HEK293 (cell line): ENCODE measurements at regions not wholly inside any gene's neighbourhood (a gene's known extent, or its start where the extent isn't known, plus 50 kb on each side); places are given as distances from the start of the nearest gene placed in this dataset.

Experiments used
- CTCF ChIA-PET: fragments of 350-600 bp; formaldehyde crosslinking; extraction: SDS; loops from one replicate; lab custom pipeline; 2021; ENCODE audit warnings: antibody characterized with exemption; lab: Yijun Ruan, JAX
- POLR2A ChIA-PET: fragments of 300-600 bp; formaldehyde crosslinking; extraction: SDS; loops from one replicate; lab custom pipeline; 2020; ENCODE audit warnings: antibody characterized with exemption, inconsistent platforms; lab: Yijun Ruan, JAX
- H3K27ac ChIP-seq: fragments of 200-500 bp; sonication (Bioruptor generic); 2 replicates; pipeline ENCODE4 v1.5.1; 2014; ENCODE audit warnings: low read depth, low read length, control low read depth, inconsistent platforms; ENCODE audit errors: extremely low read depth
- H3K36me3 ChIP-seq, 2 experiments: fragments of 200-500 bp in 1 of 2; sonication (Bioruptor generic) in 1 of 2; 1 replicate in 1 of 2; 2 replicates in 1 of 2; pipeline ENCODE4 v1.5.1; 2014 to 2017; ENCODE audit warnings: inconsistent platforms in 2 of 2, low read length in 2 of 2; ENCODE audit not compliant: control insufficient read depth in 2 of 2, insufficient read depth in 1 of 2
- H3K4me1 ChIP-seq: fragments of 200-500 bp; sonication (Bioruptor generic); 2 replicates; pipeline ENCODE4 v1.5.1; 2014; ENCODE audit warnings: mild to moderate bottlenecking, low read length, inconsistent platforms; ENCODE audit not compliant: control insufficient read depth, insufficient read depth
- H3K4me3 ChIP-seq: 2 replicates; pipeline ENCODE4 v1.5.1; 2011; ENCODE audit warnings: low read depth, mild to moderate bottlenecking, control low read depth, low read length, moderate library complexity
- H3K9me3 ChIP-seq: fragments of 200-500 bp; sonication (Bioruptor generic); 2 replicates; pipeline ENCODE4 v1.5.1; 2014; ENCODE audit warnings: low read depth, low read length, inconsistent platforms; ENCODE audit not compliant: control insufficient read depth, insufficient read depth
- GLIS2 ChIP-seq: fragments of 450-650 bp; formaldehyde crosslinking; IDR thresholded peaks from 2 replicates; pipeline ENCODE4 v1.5.1; 2016; ENCODE audit warnings: missing biosample characterization, missing genetic modification characterization
- SETDB1 ChIP-seq: IDR thresholded peaks from one replicate; pipeline ENCODE4 v1.6.1; 2017; ENCODE audit warnings: mild to moderate bottlenecking, low read length, moderate library complexity, mixed read lengths; ENCODE audit not compliant: insufficient read length
- ZBTB48 ChIP-seq: fragments of 450-650 bp; formaldehyde crosslinking; IDR thresholded peaks from 2 replicates; pipeline ENCODE4 v1.5.1; 2016; ENCODE audit warnings: missing biosample characterization, missing genetic modification characterization
- ZNF146 ChIP-seq: fragments of 450-650 bp; formaldehyde crosslinking; IDR thresholded peaks from 2 replicates; pipeline ENCODE4 v1.5.1; 2016; ENCODE audit warnings: missing biosample characterization, missing genetic modification characterization
- ZNF175 ChIP-seq: fragments of 450-650 bp; formaldehyde crosslinking; IDR thresholded peaks from 2 replicates; pipeline ENCODE4 v1.5.1; 2016; ENCODE audit warnings: missing biosample characterization, missing genetic modification characterization
- ZNF664 ChIP-seq: fragments of 450-650 bp; formaldehyde crosslinking; IDR thresholded peaks from 2 replicates; pipeline ENCODE4 v1.5.1; 2016; ENCODE audit warnings: missing biosample characterization, missing genetic modification characterization
- ZNF747 ChIP-seq: fragments of 450-650 bp; formaldehyde crosslinking; IDR thresholded peaks from 2 replicates; pipeline ENCODE4 v1.5.1; 2016; ENCODE audit warnings: missing biosample characterization, missing genetic modification characterization
- ZNF768 ChIP-seq: fragments of 450-650 bp; formaldehyde crosslinking; IDR thresholded peaks from 2 replicates; pipeline ENCODE4 v1.5.1; 2018; ENCODE audit warnings: missing biosample characterization, mild to moderate bottlenecking, missing genetic modification characterization
- TF ChIP-seq, protein P1 (sequence below): fragments of 450-650 bp; formaldehyde crosslinking; conservative IDR thresholded peaks from 2 replicates; pipeline ENCODE4 v1.5.1; 2016; ENCODE audit warnings: low read depth, missing biosample characterization, missing genetic modification characterization
- TF ChIP-seq, protein P2 (sequence below): fragments of 450-650 bp; formaldehyde crosslinking; IDR thresholded peaks from 2 replicates; pipeline ENCODE4 v1.5.1; 2016; ENCODE audit warnings: missing biosample characterization, missing genetic modification characterization, borderline replicate concordance
- TF ChIP-seq, protein P3 (sequence below): fragments of 450-650 bp; IDR thresholded peaks from 2 replicates; pipeline ENCODE4 v1.5.1; 2018; ENCODE audit warnings: missing biosample characterization, missing genetic modification characterization

DNA sequence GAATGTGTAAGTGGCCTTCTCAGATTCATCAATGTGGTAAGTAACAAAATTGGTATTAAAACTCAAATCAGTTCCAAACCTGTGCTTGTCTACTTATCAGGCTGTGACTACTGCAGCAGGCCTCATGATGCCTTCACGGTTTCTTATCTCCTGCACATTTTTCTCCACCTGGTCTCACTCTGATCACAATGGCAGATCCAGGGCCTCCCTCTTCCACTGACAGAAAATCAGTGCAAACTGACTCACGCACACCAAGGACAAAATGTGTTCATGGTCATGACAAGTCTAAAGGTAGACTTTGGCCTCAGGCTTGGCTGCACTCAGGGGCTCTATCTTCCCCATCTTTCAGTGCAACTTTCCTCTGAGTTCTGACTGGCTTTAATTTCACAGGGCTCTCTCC lies 56.7 kb upstream of the ATP1A1 start (continued):
- TF ChIP-seq, protein P1, sequence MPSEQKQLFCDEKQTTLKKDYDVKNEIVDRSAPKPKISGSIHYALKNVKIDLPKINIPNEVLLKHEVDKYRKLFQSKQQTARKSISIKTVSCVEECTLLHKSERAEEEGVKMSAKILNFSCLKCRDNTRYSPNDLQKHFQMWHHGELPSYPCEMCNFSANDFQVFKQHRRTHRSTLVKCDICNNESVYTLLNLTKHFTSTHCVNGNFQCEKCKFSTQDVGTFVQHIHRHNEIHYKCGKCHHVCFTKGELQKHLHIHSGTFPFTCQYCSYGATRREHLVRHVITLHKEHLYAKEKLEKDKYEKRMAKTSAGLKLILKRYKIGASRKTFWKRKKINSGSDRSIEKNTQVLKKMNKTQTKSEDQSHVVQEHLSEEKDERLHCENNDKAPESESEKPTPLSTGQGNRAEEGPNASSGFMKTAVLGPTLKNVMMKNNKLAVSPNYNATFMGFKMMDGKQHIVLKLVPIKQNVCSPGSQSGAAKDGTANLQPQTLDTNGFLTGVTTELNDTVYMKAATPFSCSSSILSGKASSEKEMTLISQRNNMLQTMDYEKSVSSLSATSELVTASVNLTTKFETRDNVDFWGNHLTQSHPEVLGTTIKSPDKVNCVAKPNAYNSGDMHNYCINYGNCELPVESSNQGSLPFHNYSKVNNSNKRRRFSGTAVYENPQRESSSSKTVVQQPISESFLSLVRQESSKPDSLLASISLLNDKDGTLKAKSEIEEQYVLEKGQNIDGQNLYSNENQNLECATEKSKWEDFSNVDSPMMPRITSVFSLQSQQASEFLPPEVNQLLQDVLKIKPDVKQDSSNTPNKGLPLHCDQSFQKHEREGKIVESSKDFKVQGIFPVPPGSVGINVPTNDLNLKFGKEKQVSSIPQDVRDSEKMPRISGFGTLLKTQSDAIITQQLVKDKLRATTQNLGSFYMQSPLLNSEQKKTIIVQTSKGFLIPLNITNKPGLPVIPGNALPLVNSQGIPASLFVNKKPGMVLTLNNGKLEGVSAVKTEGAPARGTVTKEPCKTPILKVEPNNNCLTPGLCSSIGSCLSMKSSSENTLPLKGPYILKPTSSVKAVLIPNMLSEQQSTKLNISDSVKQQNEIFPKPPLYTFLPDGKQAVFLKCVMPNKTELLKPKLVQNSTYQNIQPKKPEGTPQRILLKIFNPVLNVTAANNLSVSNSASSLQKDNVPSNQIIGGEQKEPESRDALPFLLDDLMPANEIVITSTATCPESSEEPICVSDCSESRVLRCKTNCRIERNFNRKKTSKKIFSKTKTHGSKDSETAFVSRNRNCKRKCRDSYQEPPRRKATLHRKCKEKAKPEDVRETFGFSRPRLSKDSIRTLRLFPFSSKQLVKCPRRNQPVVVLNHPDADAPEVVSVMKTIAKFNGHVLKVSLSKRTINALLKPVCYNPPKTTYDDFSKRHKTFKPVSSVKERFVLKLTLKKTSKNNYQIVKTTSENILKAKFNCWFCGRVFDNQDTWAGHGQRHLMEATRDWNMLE (tag by site-specific recombination) = no peak

DNA sequence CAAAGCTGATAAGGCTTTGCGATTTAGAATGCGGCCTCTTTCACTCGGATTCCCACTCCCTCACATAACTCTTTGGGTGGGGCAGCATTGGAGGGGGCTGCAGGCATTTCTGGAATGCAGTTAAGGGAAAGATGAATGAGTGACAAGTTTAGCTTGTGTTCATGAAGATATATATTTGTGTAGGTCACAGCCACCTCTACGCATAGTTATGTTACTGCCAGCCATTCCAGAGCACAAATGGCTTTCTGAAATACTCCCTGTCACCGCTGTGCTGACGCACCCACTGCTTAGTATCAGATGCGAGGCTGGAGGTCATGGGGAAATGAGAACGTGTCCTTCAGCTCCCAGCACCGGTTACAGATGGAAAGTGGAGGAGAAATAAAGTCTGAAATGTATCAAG lies 54.1 kb upstream of the ATP1A1 start:
- no peak overlapping the region for H3K27ac ChIP-seq
- H3K9me3 ChIP-seq = no peaks in the 10 kb centered on the region
- no peak overlapping the region for H3K4me3 ChIP-seq
- H3K4me1 ChIP-seq = peaks cover 11% of the 10 kb centered on the region; the same call in 1 of the 2 replicates
- H3K36me3 ChIP-seq = no peaks in the 10 kb centered on the region
- CTCF ChIA-PET = interaction anchor here (0.7 kb wide), 1 partner anchor 151 kb away, joined by 3 read pairs; no protein-coding TSS in a partner anchor
- POLR2A ChIA-PET = no interaction called here
- no peak for TF ChIP-seq GLIS2 (tag by site-specific recombination)
- TF ChIP-seq ZNF146 (tag by site-specific recombination) = no peak
- TF ChIP-seq, protein P2, sequence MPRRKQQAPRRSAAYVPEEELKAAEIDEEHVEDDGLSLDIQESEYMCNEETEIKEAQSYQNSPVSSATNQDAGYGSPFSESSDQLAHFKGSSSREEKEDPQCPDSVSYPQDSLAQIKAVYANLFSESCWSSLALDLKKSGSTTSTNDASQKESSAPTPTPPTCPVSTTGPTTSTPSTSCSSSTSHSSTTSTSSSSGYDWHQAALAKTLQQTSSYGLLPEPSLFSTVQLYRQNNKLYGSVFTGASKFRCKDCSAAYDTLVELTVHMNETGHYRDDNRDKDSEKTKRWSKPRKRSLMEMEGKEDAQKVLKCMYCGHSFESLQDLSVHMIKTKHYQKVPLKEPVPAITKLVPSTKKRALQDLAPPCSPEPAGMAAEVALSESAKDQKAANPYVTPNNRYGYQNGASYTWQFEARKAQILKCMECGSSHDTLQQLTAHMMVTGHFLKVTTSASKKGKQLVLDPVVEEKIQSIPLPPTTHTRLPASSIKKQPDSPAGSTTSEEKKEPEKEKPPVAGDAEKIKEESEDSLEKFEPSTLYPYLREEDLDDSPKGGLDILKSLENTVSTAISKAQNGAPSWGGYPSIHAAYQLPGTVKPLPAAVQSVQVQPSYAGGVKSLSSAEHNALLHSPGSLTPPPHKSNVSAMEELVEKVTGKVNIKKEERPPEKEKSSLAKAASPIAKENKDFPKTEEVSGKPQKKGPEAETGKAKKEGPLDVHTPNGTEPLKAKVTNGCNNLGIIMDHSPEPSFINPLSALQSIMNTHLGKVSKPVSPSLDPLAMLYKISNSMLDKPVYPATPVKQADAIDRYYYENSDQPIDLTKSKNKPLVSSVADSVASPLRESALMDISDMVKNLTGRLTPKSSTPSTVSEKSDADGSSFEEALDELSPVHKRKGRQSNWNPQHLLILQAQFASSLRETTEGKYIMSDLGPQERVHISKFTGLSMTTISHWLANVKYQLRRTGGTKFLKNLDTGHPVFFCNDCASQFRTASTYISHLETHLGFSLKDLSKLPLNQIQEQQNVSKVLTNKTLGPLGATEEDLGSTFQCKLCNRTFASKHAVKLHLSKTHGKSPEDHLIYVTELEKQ (tag by site-specific recombination) = no peak

DNA sequence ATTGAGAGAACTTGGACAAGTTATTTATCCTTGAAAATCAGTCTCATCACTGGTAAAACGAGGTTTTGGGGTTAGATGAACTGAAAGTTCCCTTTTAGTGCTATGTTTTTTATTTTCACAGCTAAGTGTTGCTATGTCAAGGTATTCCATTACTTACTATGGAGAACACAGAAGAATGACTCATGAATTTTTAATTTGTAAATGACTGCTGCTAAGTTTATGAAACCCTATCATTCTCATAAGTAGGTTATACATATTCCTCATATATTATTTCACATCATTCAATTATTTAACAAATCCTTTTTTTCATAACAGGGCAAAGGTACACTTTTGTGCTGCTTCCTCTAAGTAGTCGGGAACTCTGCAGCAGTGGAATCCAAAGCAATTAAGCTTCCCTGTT lies 52.2 kb upstream of the ATP1A1 start:
- H3K36me3 ChIP-seq = no peaks in the 10 kb centered on the region
- POLR2A ChIA-PET = no interaction called here
- no peak overlapping the region for H3K4me3 ChIP-seq
- TF ChIP-seq, protein P3, sequence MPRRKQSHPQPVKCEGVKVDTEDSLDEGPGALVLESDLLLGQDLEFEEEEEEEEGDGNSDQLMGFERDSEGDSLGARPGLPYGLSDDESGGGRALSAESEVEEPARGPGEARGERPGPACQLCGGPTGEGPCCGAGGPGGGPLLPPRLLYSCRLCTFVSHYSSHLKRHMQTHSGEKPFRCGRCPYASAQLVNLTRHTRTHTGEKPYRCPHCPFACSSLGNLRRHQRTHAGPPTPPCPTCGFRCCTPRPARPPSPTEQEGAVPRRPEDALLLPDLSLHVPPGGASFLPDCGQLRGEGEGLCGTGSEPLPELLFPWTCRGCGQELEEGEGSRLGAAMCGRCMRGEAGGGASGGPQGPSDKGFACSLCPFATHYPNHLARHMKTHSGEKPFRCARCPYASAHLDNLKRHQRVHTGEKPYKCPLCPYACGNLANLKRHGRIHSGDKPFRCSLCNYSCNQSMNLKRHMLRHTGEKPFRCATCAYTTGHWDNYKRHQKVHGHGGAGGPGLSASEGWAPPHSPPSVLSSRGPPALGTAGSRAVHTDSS (tag by site-specific recombination) = no peak
- no peak for TF ChIP-seq ZNF768
- no peak for TF ChIP-seq ZNF664 (tag by site-specific recombination)
- no peak for TF ChIP-seq ZBTB48 (tag by site-specific recombination)
- TF ChIP-seq ZNF175 (tag by site-specific recombination) = no peak
- no peak for TF ChIP-seq SETDB1
- no peak for TF ChIP-seq ZNF747 (tag by site-specific recombination)
- H3K27ac ChIP-seq = no peak overlapping the region
- H3K9me3 ChIP-seq = no peaks in the 10 kb centered on the region
- peaks cover 14% of the 10 kb centered on the region for H3K4me1 ChIP-seq
- CTCF ChIA-PET = interaction anchor here (0.6 to 1.3 kb wide), 5 partner anchors 165 to 339 kb away, joined by 3 to 4 read pairs (median 3); no protein-coding TSS in a partner anchor
